Upper lobe of left lung (tissue), 6 donors: ENCODE measurements at regions not wholly inside any gene's neighbourhood (a gene's known extent, or its start where the extent isn't known, plus 50 kb on each side); places are given as distances from the start of the nearest gene placed in this dataset.

Experiments used
- ATAC-seq, 2 donors: fragments of 200-7000 bp; cut with Tn5 transposase; one replicate each; pipeline ENCODE4 v1.9.1; 2022; ENCODE audit warnings: mild to moderate bottlenecking in 2 of 2, moderate library complexity in 2 of 2; ENCODE audit not compliant: low FRiP score in 2 of 2
- DNase-seq, 2 donors: peaks; one replicate each; pipeline ENCODE4 v3.0.0-alpha.2; 2019 to 2020
- H3K27ac ChIP-seq, 4 donors: fragments of 200-600 bp; sonication (generic); one replicate each; pipeline ENCODE4 v1.5.1; 2016 to 2019
- H3K27me3 ChIP-seq, 4 donors: fragments of 200-600 bp; sonication (generic); one replicate each; pipeline ENCODE4 v1.5.1; 2017 to 2019
- H3K36me3 ChIP-seq, 4 donors: fragments of 200-600 bp; sonication (generic); one replicate each; pipeline ENCODE4 v1.5.1; 2016 to 2019
- H3K4me1 ChIP-seq, 4 donors: fragments of 200-600 bp; sonication (generic); one replicate each; pipeline ENCODE4 v1.5.1; 2018 to 2019
- H3K4me3 ChIP-seq, 4 donors: fragments of 200-600 bp; sonication (generic); one replicate each; pipeline ENCODE4 v1.5.1; 2017 to 2019; ENCODE audit warnings: mild to moderate bottlenecking in 2 of 4, moderate library complexity in 1 of 4
- H3K9me3 ChIP-seq, 4 donors: fragments of 200-600 bp; sonication (generic); one replicate each; pipeline ENCODE4 v1.5.1; 2018 to 2019
- CTCF ChIP-seq, 6 experiments: fragments of 450-650 bp in 4 of 6; fragments of 200-600 bp in 2 of 6; sonication (generic) in 2 of 6; IDR thresholded peaks; one replicate each; pipeline ENCODE4 v1.5.1; 2016 to 2019; ENCODE audit warnings: antibody characterized with exemption in 6 of 6
- EP300 ChIP-seq, 4 donors: sonication (generic); formaldehyde crosslinking; IDR thresholded peaks; one replicate each; pipeline ENCODE4 v1.5.1; 2017; ENCODE audit warnings: antibody characterized with exemption in 4 of 4, control low read depth in 2 of 4
- POLR2A ChIP-seq, 4 donors: fragments of 450-650 bp; IDR thresholded peaks; one replicate each; pipeline ENCODE4 v1.5.1; 2016 to 2017; ENCODE audit warnings: antibody characterized with exemption in 4 of 4, mild to moderate bottlenecking in 2 of 4
- POLR2AphosphoS5 ChIP-seq, 2 donors: sonication (generic); formaldehyde crosslinking; IDR thresholded peaks; one replicate each; pipeline ENCODE4 v1.5.1; 2017; ENCODE audit warnings: antibody characterized with exemption in 2 of 2
- WGBS, 2 donors: methylation state at CpG; one replicate each; pipeline ENCODE4 v1.1.5; 2017 to 2018; 5-methylcytosine and 5-hydroxymethylcytosine counted together
- donor health status: DM: no; HTN: no; CAD: no; lungs with moderate emphysema.
- donor health status: DM: no; HTN: yes; CAD: no; lungs with severe emphysema.

- Histone ChIP-seq H3K27me3 (no peaks in the 10 kb centered on the region), H3K4me3 (no peak overlapping the region), H3K27ac (no peak overlapping the region), H3K9me3 (no peaks in the 10 kb centered on the region), H3K36me3 (no peaks in the 10 kb centered on the region), H3K4me1 (peaks cover 11 to 17% (median 13%) of the 10 kb centered on the region in 4 donors)
- no peak for TF ChIP-seq POLR2A (IDR thresholded peaks at IDR 0.05)
- TF ChIP-seq POLR2AphosphoS5 (IDR thresholded peaks at IDR 0.05), result no peak
- no peak for TF ChIP-seq CTCF (IDR thresholded peaks at IDR 0.05)
- no peak for TF ChIP-seq EP300 (IDR thresholded peaks at IDR 0.05)
- DNase-seq (no peak), ATAC-seq (no peak)
- WGBS, 2 donors, result 91 to 94% methylated on average over 6 to 11 of the region's 11 CpGs
Measured at GRCh38 chr6:191487-192312, 100.6 kb upstream of the DUSP22 start.

GRCh38 chr6:192313-192664, 100.0 kb upstream of the DUSP22 start:
- no peak for TF ChIP-seq CTCF (IDR thresholded peaks at IDR 0.05)
- no peak for TF ChIP-seq POLR2AphosphoS5 (IDR thresholded peaks at IDR 0.05)
- no peak for TF ChIP-seq POLR2A (IDR thresholded peaks at IDR 0.05)
- TF ChIP-seq EP300 (IDR thresholded peaks at IDR 0.05), result no peak

GRCh38 chr6:193180-193579, 99.1 kb upstream of the DUSP22 start:
- TF ChIP-seq CTCF (IDR thresholded peaks at IDR 0.05) (no peak), POLR2A (IDR thresholded peaks at IDR 0.05) (no peak), EP300 (IDR thresholded peaks at IDR 0.05) (no peak), POLR2AphosphoS5 (IDR thresholded peaks at IDR 0.05) (no peak)
- peaks cover 11 to 13% (median 12%) of the 10 kb centered on the region in 4 donors for H3K4me1 ChIP-seq
- no peak for ATAC-seq
- no peaks in the 10 kb centered on the region for H3K36me3 ChIP-seq
- 90 to 95% methylated on average over 7 of the region's 7 CpGs for WGBS, 2 donors
- H3K4me3 ChIP-seq, result no peak overlapping the region
- no peak for DNase-seq
- no peaks in the 10 kb centered on the region for H3K9me3 ChIP-seq
- H3K27ac ChIP-seq, result no peak overlapping the region
- H3K27me3 ChIP-seq, result no peaks in the 10 kb centered on the region

More at GRCh38 chr6:192313-192664, 100.0 kb upstream of the DUSP22 start:
- no peak for DNase-seq
- Histone ChIP-seq H3K9me3 (no peaks in the 10 kb centered on the region), H3K27ac (no peak overlapping the region), H3K27me3 (no peaks in the 10 kb centered on the region), H3K4me1 (peaks cover 11 to 17% (median 12%) of the 10 kb centered on the region in 4 donors), H3K36me3 (no peaks in the 10 kb centered on the region), H3K4me3 (no peak overlapping the region)
- no peak for ATAC-seq
- 80 to 92% methylated on average over 9 of the region's 9 CpGs for WGBS, 2 donors

GRCh38 chr6:193773-194310, 98.4 kb upstream of the DUSP22 start:
- H3K4me3 ChIP-seq, result no peak overlapping the region
- no peak for TF ChIP-seq CTCF (IDR thresholded peaks at IDR 0.05)
- no peak for TF ChIP-seq POLR2AphosphoS5 (IDR thresholded peaks at IDR 0.05)
- no peak for TF ChIP-seq POLR2A (IDR thresholded peaks at IDR 0.05)
- TF ChIP-seq EP300 (IDR thresholded peaks at IDR 0.05), result no peak
- 42 to 56% methylated on average over 7 of the region's 7 CpGs for WGBS, 2 donors
- ATAC-seq (no peak), DNase-seq (no peak)
- no peaks in the 10 kb centered on the region for H3K36me3 ChIP-seq
- H3K9me3 ChIP-seq, result no peaks in the 10 kb centered on the region
- peaks cover 7 to 13% (median 10%) of the 10 kb centered on the region in 4 donors for H3K4me1 ChIP-seq
- no peak overlapping the region for H3K27ac ChIP-seq
- H3K27me3 ChIP-seq, result no peaks in the 10 kb centered on the region
